Fibroblast of villous mesenchyme (primary cell): ENCODE measurements at regions not wholly inside any gene's neighbourhood (a gene's known extent, or its start where the extent isn't known, plus 50 kb on each side); places are given as distances from the start of the nearest gene placed in this dataset.
"Not testable (repeated sequence)": the region's sequence is repeated elsewhere in the genome, so short reads cannot be mapped to it uniquely, and the experiment has no call there.

Source experiments
- DNase-seq: peaks from one replicate; pipeline ENCODE4 v3.0.0-alpha.2; 2010; ENCODE audit warnings: low read depth
- H3K4me3 ChIP-seq: 2 replicates; pipeline ENCODE4 v1.5.1; 2011; ENCODE audit warnings: low read depth, mild to moderate bottlenecking, low read length
- TF ChIP-seq, protein P1 (sequence below): IDR thresholded peaks from 2 replicates; pipeline ENCODE4 v1.5.1; 2012; ENCODE audit warnings: low read depth, mild to moderate bottlenecking, low read length; ENCODE audit not compliant: insufficient read depth

DNA sequence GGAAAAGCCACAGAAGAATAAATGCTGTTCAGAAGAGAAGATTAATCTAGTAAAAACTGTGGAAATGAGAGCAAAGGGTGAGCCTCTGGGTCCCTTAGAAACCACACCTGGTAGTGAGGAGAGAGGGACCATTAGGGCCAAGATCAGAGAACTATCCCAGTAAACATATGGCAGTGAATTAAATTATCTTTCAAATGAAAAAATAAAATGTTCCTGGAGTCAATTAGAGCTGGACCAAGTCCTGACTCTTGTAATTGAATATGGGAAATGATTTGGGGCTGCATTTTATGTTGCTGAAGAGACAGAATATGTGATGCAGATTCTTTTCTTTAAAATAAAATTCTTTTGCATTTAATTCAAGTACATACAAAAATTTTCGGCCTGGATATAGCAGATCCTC lies 62.2 kb upstream of the PAX3 start:
- H3K4me3 ChIP-seq: no peak overlapping the region
- DNase-seq: no peak
- TF ChIP-seq, protein P1, sequence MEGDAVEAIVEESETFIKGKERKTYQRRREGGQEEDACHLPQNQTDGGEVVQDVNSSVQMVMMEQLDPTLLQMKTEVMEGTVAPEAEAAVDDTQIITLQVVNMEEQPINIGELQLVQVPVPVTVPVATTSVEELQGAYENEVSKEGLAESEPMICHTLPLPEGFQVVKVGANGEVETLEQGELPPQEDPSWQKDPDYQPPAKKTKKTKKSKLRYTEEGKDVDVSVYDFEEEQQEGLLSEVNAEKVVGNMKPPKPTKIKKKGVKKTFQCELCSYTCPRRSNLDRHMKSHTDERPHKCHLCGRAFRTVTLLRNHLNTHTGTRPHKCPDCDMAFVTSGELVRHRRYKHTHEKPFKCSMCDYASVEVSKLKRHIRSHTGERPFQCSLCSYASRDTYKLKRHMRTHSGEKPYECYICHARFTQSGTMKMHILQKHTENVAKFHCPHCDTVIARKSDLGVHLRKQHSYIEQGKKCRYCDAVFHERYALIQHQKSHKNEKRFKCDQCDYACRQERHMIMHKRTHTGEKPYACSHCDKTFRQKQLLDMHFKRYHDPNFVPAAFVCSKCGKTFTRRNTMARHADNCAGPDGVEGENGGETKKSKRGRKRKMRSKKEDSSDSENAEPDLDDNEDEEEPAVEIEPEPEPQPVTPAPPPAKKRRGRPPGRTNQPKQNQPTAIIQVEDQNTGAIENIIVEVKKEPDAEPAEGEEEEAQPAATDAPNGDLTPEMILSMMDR: no peak

DNA sequence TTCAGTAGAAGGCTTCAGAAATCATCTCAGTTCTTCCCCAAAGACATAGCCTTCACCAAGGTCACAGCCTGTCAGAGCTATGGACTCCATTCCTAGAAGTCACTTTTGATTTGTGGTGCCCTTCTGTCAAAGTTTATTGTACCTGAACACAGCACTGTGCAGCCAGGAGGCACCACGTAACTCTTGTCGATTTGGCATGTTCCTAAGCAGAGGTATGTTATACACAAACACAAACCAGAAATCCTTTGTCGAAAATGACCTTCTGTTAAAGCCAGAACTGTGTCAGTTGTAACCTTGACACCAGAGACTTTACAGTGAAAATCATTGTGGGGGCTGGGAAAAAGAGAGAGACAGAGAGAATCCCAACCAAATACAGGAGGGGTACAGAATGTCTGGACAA lies 62.6 kb upstream of the SGPP2 start:
- no peak for DNase-seq
- TF ChIP-seq, protein P1: no peak
- no peak overlapping the region for H3K4me3 ChIP-seq

DNA sequence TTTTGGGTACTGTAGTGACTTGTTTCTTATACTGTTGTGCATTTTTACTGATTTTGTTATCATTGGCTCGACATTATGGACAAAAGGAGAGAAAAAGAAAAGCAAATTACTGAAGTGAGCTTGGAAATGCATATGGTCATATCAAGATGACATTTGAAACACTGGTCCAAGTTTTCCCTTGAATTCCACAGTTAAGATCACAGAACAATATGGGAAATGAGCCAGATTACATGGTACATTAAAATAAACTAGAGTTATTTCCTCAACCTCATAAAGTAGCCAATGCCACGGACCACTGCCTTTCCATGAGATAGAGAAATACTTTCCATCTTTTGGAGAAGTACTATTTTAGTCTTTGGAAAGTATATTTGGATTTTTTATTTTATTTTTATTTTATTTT lies 62.0 kb upstream of the SGPP2 start:
- TF ChIP-seq, protein P1: no peak
- no peak for DNase-seq
- H3K4me3 ChIP-seq: no peak overlapping the region

DNA sequence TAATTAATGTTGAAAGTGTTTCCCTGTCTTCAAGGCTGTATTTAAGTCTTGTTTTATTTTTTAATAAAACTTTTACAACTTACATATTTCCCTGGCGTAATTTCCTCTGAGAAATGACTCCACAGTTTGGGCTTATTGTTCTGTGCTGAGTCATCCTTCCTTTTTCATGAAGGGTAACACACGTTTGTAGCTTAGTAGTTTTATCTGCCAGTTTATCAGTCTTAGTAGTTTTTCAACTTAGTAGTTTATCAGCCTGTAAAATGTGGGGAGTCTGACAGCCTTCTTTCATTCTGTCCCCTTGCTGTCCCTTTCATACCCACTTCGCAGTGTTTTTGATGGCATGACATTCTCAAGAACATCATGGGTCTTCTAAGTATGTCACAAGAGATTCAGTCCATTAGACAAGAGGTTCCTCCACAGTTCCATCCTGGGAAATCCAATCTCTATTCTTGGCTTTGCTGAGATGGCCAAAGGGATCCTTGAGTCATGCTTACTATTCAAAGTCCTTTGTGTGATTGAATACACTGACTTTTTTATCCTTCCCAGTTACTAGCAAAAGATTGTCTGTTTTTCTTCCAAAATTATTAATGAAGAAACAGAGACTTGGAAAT lies 60.0 kb upstream of the SGPP2 start:
- TF ChIP-seq, protein P1: no peak
- H3K4me3 ChIP-seq: no peak overlapping the region
- peak; percentile 5 for DNase-seq

DNA sequence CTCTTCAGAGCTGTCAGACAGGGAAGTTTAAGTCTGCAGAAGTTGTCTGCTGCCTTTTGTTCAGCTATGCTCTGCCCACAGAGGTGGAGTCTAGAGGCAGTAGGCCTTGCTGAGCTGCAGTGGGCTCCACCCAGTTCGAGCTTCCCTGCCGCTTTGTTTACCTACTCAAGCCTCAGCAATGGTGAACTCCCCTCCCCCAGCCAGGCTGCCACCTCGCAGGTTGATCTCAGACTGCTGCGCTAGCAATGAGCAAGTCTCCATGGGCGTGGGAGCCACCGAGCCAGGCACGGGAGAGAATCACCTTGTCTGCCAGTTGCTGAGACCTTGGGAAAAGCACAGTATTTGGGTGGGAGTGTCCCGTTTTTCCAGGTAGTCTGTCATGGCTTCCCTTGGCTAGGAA lies 56.1 kb upstream of the SGPP2 start:
- DNase-seq, H3K4me3 ChIP-seq: not testable (repeated sequence)

DNA sequence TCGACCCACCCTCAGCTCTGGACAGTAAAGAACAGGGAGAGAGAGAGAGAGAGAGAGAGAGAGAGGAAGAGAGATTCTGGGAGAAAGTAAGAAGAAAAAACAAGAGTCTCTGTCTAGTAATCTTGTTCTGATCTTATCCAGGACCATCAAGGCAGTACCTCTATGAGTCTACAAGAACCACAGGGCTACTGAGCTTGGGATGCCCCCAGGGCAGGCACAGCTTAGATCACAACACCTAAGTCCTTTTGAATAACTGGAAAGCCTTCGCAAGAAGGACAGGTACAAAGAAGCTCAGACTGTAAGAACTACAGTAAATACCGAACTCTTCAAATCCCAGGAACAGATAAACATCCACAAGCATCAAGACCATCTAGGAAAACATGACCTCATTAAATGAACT lies 51.4 kb upstream of the SGPP2 start:
- no peak overlapping the region for H3K4me3 ChIP-seq
- TF ChIP-seq, protein P1: no peak
- DNase-seq: no peak
